ENCODE measurements at regions not wholly inside any gene's neighbourhood (a gene's known extent, or its start where the extent isn't known, plus 50 kb on each side); places are given as distances from the start of the nearest gene placed in this dataset.

- Histone ChIP-seq H3K27me3 (ENCODE audit: control insufficient read depth in 1 of 2, insufficient read depth in 2 of 2, low read length in 2 of 2) (no peaks in the 10 kb centered on the region), H3K36me3 (ENCODE audit: control insufficient read depth in 2 of 2, insufficient read depth in 2 of 2, low read length in 2 of 2) (no peaks in the 10 kb centered on the region), H3K27ac (ENCODE audit: low read length) (no peak overlapping the region), H3K9me3 (ENCODE audit: control insufficient read depth in 2 of 2, low read length in 2 of 2) (no peaks in the 10 kb centered on the region), H3K4me1 (ENCODE audit: control insufficient read depth, insufficient read depth, low read length) (no peaks in the 10 kb centered on the region), H3K9ac (ENCODE audit: low read length in 2 of 2) (no peak overlapping the region), H3K4me3 (ENCODE audit: low read length in 2 of 2) (no peak overlapping the region)
Measured at GRCh38 chr10:64601298-64601697, 1080.1 kb downstream of the REEP3 start.

GRCh38 chr10:64617085-64617484 lies 1095.9 kb downstream of the REEP3 start:
- no peak overlapping the region for H3K4me3 ChIP-seq (ENCODE audit: low read length in 2 of 2)
- H3K9ac ChIP-seq (ENCODE audit: low read length in 2 of 2), result no peak overlapping the region
- H3K27me3 ChIP-seq (ENCODE audit: control insufficient read depth in 1 of 2, insufficient read depth in 2 of 2, low read length in 2 of 2), result no peaks in the 10 kb centered on the region
- H3K27ac ChIP-seq (ENCODE audit: low read length), result no peak overlapping the region
- H3K9me3 ChIP-seq (ENCODE audit: control insufficient read depth in 2 of 2, low read length in 2 of 2), result no peaks in the 10 kb centered on the region
- no peaks in the 10 kb centered on the region for H3K36me3 ChIP-seq (ENCODE audit: control insufficient read depth in 2 of 2, insufficient read depth in 2 of 2, low read length in 2 of 2)
- no peaks in the 10 kb centered on the region for H3K4me1 ChIP-seq (ENCODE audit: control insufficient read depth, insufficient read depth, low read length)

- H3K27me3 ChIP-seq (ENCODE audit: control insufficient read depth in 1 of 2, insufficient read depth in 2 of 2, low read length in 2 of 2), result no peaks in the 10 kb centered on the region
- H3K4me3 ChIP-seq (ENCODE audit: low read length in 2 of 2), result no peak overlapping the region
- H3K27ac ChIP-seq (ENCODE audit: low read length), result no peak overlapping the region
- no peaks in the 10 kb centered on the region for H3K9me3 ChIP-seq (ENCODE audit: control insufficient read depth in 2 of 2, low read length in 2 of 2)
- H3K9ac ChIP-seq (ENCODE audit: low read length in 2 of 2), result no peak overlapping the region
- no peaks in the 10 kb centered on the region for H3K36me3 ChIP-seq (ENCODE audit: control insufficient read depth in 2 of 2, insufficient read depth in 2 of 2, low read length in 2 of 2)
- no peaks in the 10 kb centered on the region for H3K4me1 ChIP-seq (ENCODE audit: control insufficient read depth, insufficient read depth, low read length)
Measured at GRCh38 chr10:64619102-64619501, 1097.9 kb downstream of the REEP3 start.

GRCh38 chr10:64626924-64627323 lies 1105.7 kb downstream of the REEP3 start:
- Histone ChIP-seq H3K9me3 (ENCODE audit: control insufficient read depth in 2 of 2, low read length in 2 of 2) (peaks cover 0 to 2% of the 10 kb centered on the region in 2 donors), H3K4me1 (ENCODE audit: control insufficient read depth, insufficient read depth, low read length) (no peaks in the 10 kb centered on the region), H3K9ac (ENCODE audit: low read length in 2 of 2) (no peak overlapping the region), H3K27me3 (ENCODE audit: control insufficient read depth in 1 of 2, insufficient read depth in 2 of 2, low read length in 2 of 2) (no peaks in the 10 kb centered on the region), H3K27ac (ENCODE audit: low read length) (no peak overlapping the region), H3K36me3 (ENCODE audit: control insufficient read depth in 2 of 2, insufficient read depth in 2 of 2, low read length in 2 of 2) (no peaks in the 10 kb centered on the region), H3K4me3 (ENCODE audit: low read length in 2 of 2) (no peak overlapping the region)

- no peaks in the 10 kb centered on the region for H3K36me3 ChIP-seq (ENCODE audit: control insufficient read depth in 2 of 2, insufficient read depth in 2 of 2, low read length in 2 of 2)
- no peak overlapping the region for H3K27ac ChIP-seq (ENCODE audit: low read length)
- H3K9me3 ChIP-seq (ENCODE audit: control insufficient read depth in 2 of 2, low read length in 2 of 2), result peaks cover 0 to 2% of the 10 kb centered on the region in 2 donors
- no peaks in the 10 kb centered on the region for H3K4me1 ChIP-seq (ENCODE audit: control insufficient read depth, insufficient read depth, low read length)
- no peak overlapping the region for H3K9ac ChIP-seq (ENCODE audit: low read length in 2 of 2)
- no peaks in the 10 kb centered on the region for H3K27me3 ChIP-seq (ENCODE audit: control insufficient read depth in 1 of 2, insufficient read depth in 2 of 2, low read length in 2 of 2)
- no peak overlapping the region for H3K4me3 ChIP-seq (ENCODE audit: low read length in 2 of 2)
Measured at GRCh38 chr10:64630534-64630933, 1109.3 kb downstream of the REEP3 start.

- Histone ChIP-seq H3K27me3 (ENCODE audit: control insufficient read depth in 1 of 2, insufficient read depth in 2 of 2, low read length in 2 of 2) (no peaks in the 10 kb centered on the region), H3K4me1 (ENCODE audit: control insufficient read depth, insufficient read depth, low read length) (no peaks in the 10 kb centered on the region), H3K4me3 (ENCODE audit: low read length in 2 of 2) (no peak overlapping the region), H3K9ac (ENCODE audit: low read length in 2 of 2) (no peak overlapping the region), H3K36me3 (ENCODE audit: control insufficient read depth in 2 of 2, insufficient read depth in 2 of 2, low read length in 2 of 2) (no peaks in the 10 kb centered on the region), H3K9me3 (ENCODE audit: control insufficient read depth in 2 of 2, low read length in 2 of 2) (no peaks in the 10 kb centered on the region), H3K27ac (ENCODE audit: low read length) (no peak overlapping the region)
Measured at GRCh38 chr10:64635906-64636305, 1114.7 kb downstream of the REEP3 start.

- Histone ChIP-seq H3K4me3 (ENCODE audit: low read length in 2 of 2) (no peak overlapping the region), H3K27me3 (ENCODE audit: control insufficient read depth in 1 of 2, insufficient read depth in 2 of 2, low read length in 2 of 2) (no peaks in the 10 kb centered on the region), H3K9ac (ENCODE audit: low read length in 2 of 2) (no peak overlapping the region), H3K4me1 (ENCODE audit: control insufficient read depth, insufficient read depth, low read length) (no peaks in the 10 kb centered on the region), H3K9me3 (ENCODE audit: control insufficient read depth in 2 of 2, low read length in 2 of 2) (no peaks in the 10 kb centered on the region), H3K36me3 (ENCODE audit: control insufficient read depth in 2 of 2, insufficient read depth in 2 of 2, low read length in 2 of 2) (no peaks in the 10 kb centered on the region), H3K27ac (ENCODE audit: low read length) (no peak overlapping the region)
Measured at GRCh38 chr10:64636461-64636860, 1115.3 kb downstream of the REEP3 start.

- Histone ChIP-seq H3K27me3 (ENCODE audit: control insufficient read depth in 1 of 2, insufficient read depth in 2 of 2, low read length in 2 of 2) (no peaks in the 10 kb centered on the region), H3K9ac (ENCODE audit: low read length in 2 of 2) (no peak overlapping the region), H3K4me1 (ENCODE audit: control insufficient read depth, insufficient read depth, low read length) (no peaks in the 10 kb centered on the region), H3K9me3 (ENCODE audit: control insufficient read depth in 2 of 2, low read length in 2 of 2) (no peaks in the 10 kb centered on the region), H3K4me3 (ENCODE audit: low read length in 2 of 2) (no peak overlapping the region), H3K36me3 (ENCODE audit: control insufficient read depth in 2 of 2, insufficient read depth in 2 of 2, low read length in 2 of 2) (no peaks in the 10 kb centered on the region), H3K27ac (ENCODE audit: low read length) (no peak overlapping the region)
Measured at GRCh38 chr10:64637939-64638338, 1116.7 kb downstream of the REEP3 start.

- Histone ChIP-seq H3K4me3 (ENCODE audit: low read length in 2 of 2) (no peak overlapping the region), H3K9ac (ENCODE audit: low read length in 2 of 2) (no peak overlapping the region), H3K27me3 (ENCODE audit: control insufficient read depth in 1 of 2, insufficient read depth in 2 of 2, low read length in 2 of 2) (no peaks in the 10 kb centered on the region), H3K27ac (ENCODE audit: low read length) (no peak overlapping the region), H3K4me1 (ENCODE audit: control insufficient read depth, insufficient read depth, low read length) (no peaks in the 10 kb centered on the region), H3K9me3 (ENCODE audit: control insufficient read depth in 2 of 2, low read length in 2 of 2) (no peaks in the 10 kb centered on the region), H3K36me3 (ENCODE audit: control insufficient read depth in 2 of 2, insufficient read depth in 2 of 2, low read length in 2 of 2) (no peaks in the 10 kb centered on the region)
Measured at GRCh38 chr10:64648915-64649314, 1127.7 kb downstream of the REEP3 start.

- Histone ChIP-seq H3K9ac (ENCODE audit: low read length in 2 of 2) (no peak overlapping the region), H3K9me3 (ENCODE audit: control insufficient read depth in 2 of 2, low read length in 2 of 2) (no peaks in the 10 kb centered on the region), H3K4me3 (ENCODE audit: low read length in 2 of 2) (no peak overlapping the region)
Measured at GRCh38 chr10:64658528-64658927, 1137.3 kb downstream of the REEP3 start.

GRCh38 chr10:64659311-64659710 lies 1138.1 kb downstream of the REEP3 start:
- Histone ChIP-seq H3K9ac (ENCODE audit: low read length in 2 of 2) (no peak overlapping the region), H3K4me1 (ENCODE audit: control insufficient read depth, insufficient read depth, low read length) (no peaks in the 10 kb centered on the region), H3K4me3 (ENCODE audit: low read length in 2 of 2) (no peak overlapping the region), H3K36me3 (ENCODE audit: control insufficient read depth in 2 of 2, insufficient read depth in 2 of 2, low read length in 2 of 2) (no peaks in the 10 kb centered on the region), H3K9me3 (ENCODE audit: control insufficient read depth in 2 of 2, low read length in 2 of 2) (no peaks in the 10 kb centered on the region), H3K27ac (ENCODE audit: low read length) (no peak overlapping the region), H3K27me3 (ENCODE audit: control insufficient read depth in 1 of 2, insufficient read depth in 2 of 2, low read length in 2 of 2) (no peaks in the 10 kb centered on the region)

More at GRCh38 chr10:64658528-64658927, 1137.3 kb downstream of the REEP3 start:
- Histone ChIP-seq H3K27me3 (ENCODE audit: control insufficient read depth in 1 of 2, insufficient read depth in 2 of 2, low read length in 2 of 2) (no peaks in the 10 kb centered on the region), H3K4me1 (ENCODE audit: control insufficient read depth, insufficient read depth, low read length) (no peaks in the 10 kb centered on the region), H3K36me3 (ENCODE audit: control insufficient read depth in 2 of 2, insufficient read depth in 2 of 2, low read length in 2 of 2) (no peaks in the 10 kb centered on the region), H3K27ac (ENCODE audit: low read length) (no peak overlapping the region)

All from stomach smooth muscle (tissue), 2 donors.